A549 (cell line): ENCODE measurements at regions not wholly inside any gene's neighbourhood (a gene's known extent, or its start where the extent isn't known, plus 50 kb on each side); places are given as distances from the start of the nearest gene placed in this dataset.

ENCODE experiments used
- ATAC-seq, 2 experiments: fragments of 200-7000 bp in 1 of 2; fragments of >200 bp in 1 of 2; cut with Nextera tagmentation in 1 of 2; cut with Tn5 transposase in 1 of 2; 3 replicates each; pipeline versions ENCODE4 v1.8.0 to v1.9.1; 2018 to 2020; ENCODE audit warnings: mild to moderate bottlenecking in 1 of 2, moderate library complexity in 1 of 2
- CTCF ChIA-PET: fragments of 300-600 bp; sonication (Branson Sonifier 250); formaldehyde crosslinking; extraction: SDS; loops from one replicate; lab custom pipeline; 2021; ENCODE audit warnings: antibody characterized with exemption, inconsistent platforms; lab: Yijun Ruan, JAX
- POLR2A ChIA-PET: fragments of 350-600 bp; formaldehyde crosslinking; extraction: SDS; loops from one replicate; lab custom pipeline; 2021; ENCODE audit warnings: antibody characterized with exemption, inconsistent platforms; lab: Yijun Ruan, JAX
- DNase-seq, 2 experiments: peaks; one replicate each; pipeline versions ENCODE4 v3.0.0 to v3.0.0-alpha.2; 2011 to 2016; ENCODE audit warnings: low read depth in 1 of 2, low spot score in 1 of 2
- FAIRE-seq: peaks from 2 replicates; lab custom pipeline; 2011; peaks lifted over from hg19 to GRCh38; lab: Jason Lieb, UNC
- H3K27ac ChIP-seq, 2 experiments: fragments of >200 bp; sonication (Bioruptor Twin); formaldehyde crosslinking; 3 replicates each; pipeline ENCODE4 v1.5.1; 2016 to 2017
- H3K4me1 ChIP-seq: fragments of >200 bp; sonication (Bioruptor Twin); formaldehyde crosslinking; 3 replicates; pipeline ENCODE4 v1.6.1; 2016
- H3K4me2 ChIP-seq: fragments of >200 bp; sonication (Bioruptor Twin); formaldehyde crosslinking; 3 replicates; pipeline ENCODE4 v1.6.1; 2016
- H3K4me3 ChIP-seq: fragments of >200 bp; sonication (Bioruptor Twin); formaldehyde crosslinking; 3 replicates; pipeline ENCODE4 v1.5.1; 2016
- H3K9me3 ChIP-seq: fragments of >200 bp; sonication (Bioruptor Twin); formaldehyde crosslinking; 3 replicates; pipeline ENCODE4 v1.6.1; 2016
- CBX8 ChIP-seq: fragments of 200-600 bp; sonication (generic); IDR thresholded peaks from 2 replicates; pipeline ENCODE4 v1.6.1; 2016
- CEBPB ChIP-seq, 2 experiments: fragments of >200 bp in 1 of 2; sonication (Bioruptor Twin) in 1 of 2; formaldehyde crosslinking in 1 of 2; IDR thresholded peaks; 2 replicates each; pipeline ENCODE4 v1.6.1; 2012 to 2016
- CHD2 ChIP-seq: fragments of 150-350 bp; IDR thresholded peaks from 2 replicates; pipeline ENCODE4 v1.6.1; 2014; ENCODE audit warnings: low read length; ENCODE audit not compliant: partially characterized antibody
- ELK1 ChIP-seq: fragments of 150-350 bp; IDR thresholded peaks from 2 replicates; pipeline ENCODE4 v1.6.1; 2014; ENCODE audit warnings: low read depth, mild to moderate bottlenecking, low read length
- EP300 ChIP-seq, 2 experiments: fragments of >200 bp; sonication (Bioruptor Twin); formaldehyde crosslinking; IDR thresholded peaks; 2 replicates in 1 of 2; 3 replicates in 1 of 2; pipeline ENCODE4 v1.6.1; 2016 to 2017
- FOSB ChIP-seq: fragments of 250-450 bp; sonication (Bioruptor Pico); IDR thresholded peaks from 2 replicates; pipeline ENCODE4 v1.5.0; 2020; ENCODE audit warnings: mild to moderate bottlenecking, moderate library complexity
- FOSL2 ChIP-seq, 2 experiments: fragments of 450-650 bp in 1 of 2; fragments of >200 bp in 1 of 2; sonication (Bioruptor Twin) in 1 of 2; formaldehyde crosslinking; IDR thresholded peaks; 2 replicates each; pipeline versions ENCODE4 v1.5.0 to v1.6.1; 2016 to 2020; ENCODE audit warnings: mild to moderate bottlenecking in 1 of 2, moderate library complexity in 1 of 2
- GATA3 ChIP-seq: IDR thresholded peaks from 2 replicates; pipeline ENCODE4 v1.6.1; 2012; ENCODE audit warnings: borderline replicate concordance
- HDAC2 ChIP-seq: fragments of 200-600 bp; sonication (generic); IDR thresholded peaks from 2 replicates; pipeline ENCODE4 v1.6.1; 2016
- HOXB5 ChIP-seq: fragments of 250-450 bp; sonication (Bioruptor Pico); IDR thresholded peaks from 2 replicates; pipeline ENCODE4 v1.5.0; 2020; ENCODE audit warnings: mild to moderate bottlenecking, moderate library complexity
- KDM1A ChIP-seq: fragments of 200-600 bp; sonication (generic); IDR thresholded peaks from 2 replicates; pipeline ENCODE4 v1.6.1; 2016; ENCODE audit warnings: low read depth, mild to moderate bottlenecking
- MAZ ChIP-seq: fragments of 150-350 bp; IDR thresholded peaks from 2 replicates; pipeline ENCODE4 v1.6.1; 2014; ENCODE audit warnings: antibody characterized with exemption, low read depth, low read length, borderline replicate concordance
- MYC ChIP-seq: IDR thresholded peaks from 2 replicates; pipeline ENCODE4 v1.6.1; 2012; ENCODE audit warnings: mild to moderate bottlenecking, inconsistent platforms, low read length, improper control_type of control experiment, borderline replicate concordance
- NPAS2 ChIP-seq: fragments of 250-450 bp; sonication (Bioruptor Pico); IDR thresholded peaks from 2 replicates; pipeline ENCODE4 v1.8.0; 2022; ENCODE audit warnings: mild to moderate bottlenecking, moderate library complexity, borderline replicate concordance
- RAD21 ChIP-seq, 2 experiments: fragments of >200 bp in 1 of 2; sonication (Bioruptor Twin) in 1 of 2; formaldehyde crosslinking in 1 of 2; IDR thresholded peaks in 1 of 2; conservative IDR thresholded peaks in 1 of 2; 2 replicates in 1 of 2; 3 replicates in 1 of 2; pipeline ENCODE4 v1.6.1; 2012 to 2018; ENCODE audit warnings: inconsistent platforms in 1 of 2
- RCOR1 ChIP-seq: fragments of 150-350 bp; IDR thresholded peaks from 2 replicates; pipeline ENCODE4 v1.6.1; 2014; ENCODE audit warnings: antibody characterized with exemption, low read length, low read depth
- REST ChIP-seq: fragments of 200-600 bp; sonication (generic); IDR thresholded peaks from 2 replicates; pipeline ENCODE4 v1.6.1; 2016; ENCODE audit warnings: antibody characterized with exemption, mild to moderate bottlenecking, moderate library complexity
- RNF2 ChIP-seq: fragments of 200-600 bp; sonication (generic); IDR thresholded peaks from 2 replicates; pipeline ENCODE4 v1.6.1; 2016; ENCODE audit warnings: low read depth, mild to moderate bottlenecking, antibody characterized with exemption, moderate library complexity, borderline replicate concordance
- TFCP2L1 ChIP-seq: fragments of 250-450 bp; sonication (Bioruptor Pico); IDR thresholded peaks from 2 replicates; pipeline ENCODE4 v1.5.0; 2021; ENCODE audit warnings: mild to moderate bottlenecking
- TP53 ChIP-seq: fragments of 250-450 bp; sonication (Bioruptor Pico); IDR thresholded peaks from 2 replicates; pipeline ENCODE4 v1.5.0; 2021; ENCODE audit warnings: mild to moderate bottlenecking, moderate library complexity
- USF2 ChIP-seq: fragments of 450-650 bp; IDR thresholded peaks from 2 replicates; pipeline ENCODE4 v1.6.1; 2014; ENCODE audit warnings: antibody characterized with exemption
- ZFP36 ChIP-seq: fragments of 450-650 bp; IDR thresholded peaks from 2 replicates; pipeline ENCODE4 v1.6.1; 2014; ENCODE audit warnings: borderline replicate concordance; ENCODE audit not compliant: partially characterized antibody
- ZNF302 ChIP-seq: fragments of 250-450 bp; sonication (Bioruptor Pico); IDR thresholded peaks from 2 replicates; pipeline ENCODE4 v1.9.0; 2021; ENCODE audit warnings: inconsistent platforms, mild to moderate bottlenecking, moderate library complexity
- WGBS: methylation state at CpG from one replicate; pipeline ENCODE4 v1.1.6; 2017; ENCODE audit errors: missing lambda C conversion rate; 5-methylcytosine and 5-hydroxymethylcytosine counted together

GRCh38 chr16:11459722-11460121 lies 114.5 kb downstream of the RMI2 start:
- DNase-seq: no peak
- Histone ChIP-seq H3K4me1 (no peaks in the 10 kb centered on the region), H3K4me2 (no peak overlapping the region), H3K9me3 (no peaks in the 10 kb centered on the region), H3K4me3 (no peak overlapping the region), H3K27ac (peak overlapping the region in 1 of 2 experiments; percentile 29; a peak in 1 of 6 replicates)
- ChIA-PET CTCF (interaction anchor here (0.7 to 1.4 kb wide), 2 partner anchors 16 to 63 kb away, joined by 3 read pairs; no protein-coding TSS in a partner anchor), POLR2A (no interaction called here)
- no peak for FAIRE-seq
- 65% methylated on average over 8 of the region's 8 CpGs for WGBS
- ATAC-seq: no peak; a peak in 1 of 6 replicates
- no peak for TF ChIP-seq MAZ
- no peak for TF ChIP-seq HDAC2
- no peak for TF ChIP-seq EP300 (IDR thresholded peaks at IDR 0.05)
- no peak for TF ChIP-seq GATA3
- TF ChIP-seq RAD21 (conservative IDR thresholded peaks at IDR 0.05 in 1 of 2, IDR thresholded peaks at IDR 0.05 in 1 of 2): no peak
- TF ChIP-seq NPAS2 (CRISPR knock-in tag): no peak
- no peak for TF ChIP-seq RCOR1
- TF ChIP-seq USF2: no peak
- no peak for TF ChIP-seq ELK1
- no peak for TF ChIP-seq MYC
- TF ChIP-seq HOXB5 (CRISPR knock-in tag): no peak
- TF ChIP-seq FOSB (CRISPR knock-in tag): no peak

GRCh38 chr16:11460820-11461594 lies 115.7 kb downstream of the RMI2 start:
- CTCF ChIA-PET: interaction anchor here (0.8 to 1.2 kb wide), 4 partner anchors 12 to 26 kb away, joined by 3 to 4 read pairs (median 4); no protein-coding TSS in a partner anchor
- DNase-seq: no peak
- POLR2A ChIA-PET: no interaction called here
- Histone ChIP-seq H3K4me2 (no peak overlapping the region), H3K4me3 (no peak overlapping the region), H3K27ac (no peak overlapping the region), H3K4me1 (no peaks in the 10 kb centered on the region), H3K9me3 (no peaks in the 10 kb centered on the region)
- TF ChIP-seq ZFP36 (no peak), CBX8 (no peak), FOSL2 (IDR thresholded peaks at IDR 0.05) (no peak), FOSL2 (CRISPR knock-in tag; IDR thresholded peaks at IDR 0.05) (no peak), TFCP2L1 (CRISPR knock-in tag) (no peak), RNF2 (no peak), TP53 (CRISPR knock-in tag) (no peak), RAD21 (conservative IDR thresholded peaks at IDR 0.05 in 1 of 2, IDR thresholded peaks at IDR 0.05 in 1 of 2) (no peak), MYC (no peak), ZNF302 (CRISPR knock-in tag) (no peak), KDM1A (no peak), CEBPB (IDR thresholded peaks at IDR 0.05) (no peak), CHD2 (no peak), REST (no peak), MAZ (no peak)
- FAIRE-seq: no peak
- no peak for ATAC-seq
- WGBS: 63% methylated on average over 18 of the region's 18 CpGs
